ENCODE measurements at regions not wholly inside any gene's neighbourhood (a gene's known extent, or its start where the extent isn't known, plus 50 kb on each side); places are given as distances from the start of the nearest gene placed in this dataset.

DNA sequence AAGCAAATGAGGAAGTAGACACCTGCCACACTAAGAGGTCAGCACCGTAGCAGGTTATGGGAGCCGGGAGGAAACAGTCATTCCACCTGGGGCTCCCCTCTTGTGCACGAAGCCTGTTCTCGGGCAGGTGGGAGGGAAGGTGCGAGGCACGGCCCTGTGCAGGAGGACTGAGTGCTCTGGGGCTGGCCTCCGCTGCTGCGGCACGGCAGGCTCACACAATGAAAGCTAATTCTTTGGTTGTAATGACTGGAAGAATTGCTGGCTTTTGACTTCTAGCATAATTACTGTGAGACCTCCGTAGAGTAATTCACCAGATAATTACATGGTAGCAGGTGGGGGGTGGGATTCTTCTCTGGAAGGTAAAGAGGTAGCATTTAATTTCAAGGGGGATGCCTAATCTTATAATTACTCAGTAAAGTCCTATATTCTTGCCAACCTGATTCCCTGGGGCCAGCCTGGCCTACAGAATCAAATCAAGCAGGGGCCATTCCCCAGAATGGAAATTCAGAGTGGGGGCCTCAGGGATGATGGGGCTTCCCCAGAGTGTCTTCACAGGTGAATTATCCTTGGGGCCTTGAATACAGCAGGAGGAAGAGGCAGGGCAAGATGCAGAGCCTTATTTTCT, 129.1 kb downstream of the TPRA1 start:
- no peak for DNase-seq
- peaks cover 74% of the 10 kb centered on the region for H3K27me3 Mint-ChIP-seq

GRCh38 chr3:127459891-127460290, 130.6 kb downstream of the TPRA1 start:
- DNase-seq (no peak), ATAC-seq (no peak)
- Mint-ChIP-seq H3K27ac (no peak overlapping the region), H3K27me3 (peaks cover 75% of the 10 kb centered on the region), H3K36me3 (ENCODE audit: low read depth) (peaks cover 4% of the 10 kb centered on the region), H3K4me3 (no peak overlapping the region), H3K4me1 (peaks cover 7% of the 10 kb centered on the region)
- H3K9me3 ChIP-seq (ENCODE audit: control insufficient read depth, low read length, poor library complexity, severe bottlenecking): no peaks in the 10 kb centered on the region

More for the DNA sequence above, 129.1 kb downstream of the TPRA1 start:
- no peak overlapping the region for H3K27ac Mint-ChIP-seq
- no peak for ATAC-seq
- no peaks in the 10 kb centered on the region for H3K9me3 ChIP-seq (ENCODE audit: control insufficient read depth, low read length, poor library complexity, severe bottlenecking)
- H3K4me1 Mint-ChIP-seq: peaks cover 3% of the 10 kb centered on the region
- no peaks in the 10 kb centered on the region for H3K36me3 Mint-ChIP-seq (ENCODE audit: low read depth)
- no peak overlapping the region for H3K4me3 Mint-ChIP-seq

DNA sequence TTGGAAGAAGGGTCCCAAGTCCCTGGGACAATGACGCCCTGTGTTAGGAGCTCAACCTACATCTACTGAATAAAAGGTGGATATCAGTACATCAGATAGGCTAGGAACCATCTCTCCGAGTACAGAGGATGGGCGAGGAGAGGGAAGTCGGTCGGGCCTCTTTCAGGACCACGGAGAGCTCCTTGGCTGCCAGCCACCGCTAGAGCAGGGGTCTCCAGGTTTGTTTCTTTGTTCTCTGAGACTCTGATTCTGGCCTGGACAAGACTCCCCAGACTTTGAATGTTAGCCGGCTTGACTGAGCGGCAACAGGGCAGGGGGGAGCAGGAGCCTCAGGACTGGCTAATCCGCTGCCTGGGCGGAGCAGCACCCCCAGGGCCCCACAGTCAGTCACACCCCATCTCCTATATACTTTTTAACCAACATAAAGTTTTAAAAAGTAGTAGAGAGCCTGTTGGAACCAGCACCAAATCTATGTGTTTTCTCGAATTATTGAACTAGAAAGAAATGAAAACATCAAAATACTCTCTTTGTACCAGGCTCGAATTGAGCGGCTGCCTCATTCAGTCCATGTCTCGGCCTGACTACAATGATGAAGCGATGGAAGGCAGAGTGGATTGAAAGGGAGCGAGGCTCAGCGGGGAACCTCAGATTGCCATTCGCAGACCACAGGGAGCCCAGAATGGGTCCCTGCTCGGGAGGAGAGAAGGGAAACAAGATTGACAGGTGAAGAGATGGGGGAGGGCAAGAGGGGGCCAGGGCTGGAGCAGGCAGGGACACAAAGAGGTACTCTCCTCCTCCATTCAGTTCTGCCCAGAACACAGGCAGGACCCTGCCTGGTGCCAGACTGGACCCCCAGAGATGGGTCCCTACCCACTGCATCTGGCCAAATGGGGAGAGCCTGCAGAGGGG, 131.6 kb downstream of the TPRA1 start:
- Mint-ChIP-seq H3K27ac (no peak overlapping the region), H3K4me1 (peaks cover 10% of the 10 kb centered on the region), H3K4me3 (no peak overlapping the region), H3K27me3 (peaks cover 79% of the 10 kb centered on the region), H3K36me3 (ENCODE audit: low read depth) (peaks cover 6% of the 10 kb centered on the region)
- DNase-seq (no peak), ATAC-seq (no peak)
- no peaks in the 10 kb centered on the region for H3K9me3 ChIP-seq (ENCODE audit: control insufficient read depth, low read length, poor library complexity, severe bottlenecking)

DNA sequence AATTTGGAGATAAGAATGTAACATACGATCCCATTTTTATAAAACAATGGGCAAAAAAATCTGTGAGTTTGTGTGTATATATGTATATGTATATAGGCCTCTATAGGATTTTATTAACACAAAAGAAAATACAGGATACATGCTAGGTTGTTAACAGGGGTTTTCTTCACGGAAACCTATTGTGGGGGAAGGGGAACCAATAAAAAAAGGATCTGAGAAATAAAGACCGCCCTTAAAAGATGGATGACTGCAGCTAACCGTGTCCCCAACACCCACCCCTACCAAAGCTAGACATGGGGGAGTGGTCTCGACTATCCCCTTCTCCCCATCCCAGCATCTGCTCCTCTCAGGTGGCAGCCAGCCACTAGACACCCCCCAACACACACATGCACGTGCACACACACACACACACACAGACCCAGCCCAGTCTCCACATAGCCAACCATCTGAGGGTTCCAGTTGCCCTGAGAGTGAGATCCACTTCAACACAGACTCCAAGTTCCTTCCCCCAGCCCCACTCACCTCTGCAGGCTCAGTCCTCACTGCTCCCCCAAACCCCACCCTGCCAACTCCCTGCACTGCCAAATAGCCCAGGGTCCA, 132.9 kb downstream of the TPRA1 start:
- Mint-ChIP-seq H3K36me3 (ENCODE audit: low read depth) (peaks cover 8% of the 10 kb centered on the region), H3K27ac (no peak overlapping the region), H3K4me1 (peaks cover 10% of the 10 kb centered on the region), H3K27me3 (peaks cover 86% of the 10 kb centered on the region), H3K4me3 (peak overlapping the region; percentile 32)
- H3K9me3 ChIP-seq (ENCODE audit: control insufficient read depth, low read length, poor library complexity, severe bottlenecking): no peaks in the 10 kb centered on the region
- DNase-seq (no peak), ATAC-seq (no peak)

- Mint-ChIP-seq H3K4me1 (peaks cover 10% of the 10 kb centered on the region), H3K36me3 (ENCODE audit: low read depth) (peaks cover 8% of the 10 kb centered on the region), H3K27ac (no peak overlapping the region), H3K4me3 (no peak overlapping the region), H3K27me3 (peaks cover 86% of the 10 kb centered on the region)
- DNase-seq (no peak), ATAC-seq (no peak)
- H3K9me3 ChIP-seq (ENCODE audit: control insufficient read depth, low read length, poor library complexity, severe bottlenecking): no peaks in the 10 kb centered on the region
Measured at GRCh38 chr3:127457094-127457475, 133.4 kb downstream of the TPRA1 start.

- no peak for ATAC-seq
- Mint-ChIP-seq H3K36me3 (ENCODE audit: low read depth) (peaks cover 8% of the 10 kb centered on the region), H3K27me3 (peaks cover 86% of the 10 kb centered on the region), H3K27ac (no peak overlapping the region), H3K4me3 (no peak overlapping the region), H3K4me1 (peaks cover 10% of the 10 kb centered on the region)
- no peak for DNase-seq
- no peaks in the 10 kb centered on the region for H3K9me3 ChIP-seq (ENCODE audit: control insufficient read depth, low read length, poor library complexity, severe bottlenecking)
Measured at GRCh38 chr3:127456471-127457093, 134.0 kb downstream of the TPRA1 start.

GRCh38 chr3:127455541-127456450, 134.7 kb downstream of the TPRA1 start:
- Mint-ChIP-seq H3K4me1 (peaks cover 10% of the 10 kb centered on the region), H3K27me3 (peaks cover 84% of the 10 kb centered on the region), H3K4me3 (peak overlapping the region; percentile 74), H3K36me3 (ENCODE audit: low read depth) (peaks cover 8% of the 10 kb centered on the region), H3K27ac (no peak overlapping the region)
- H3K9me3 ChIP-seq (ENCODE audit: control insufficient read depth, low read length, poor library complexity, severe bottlenecking): no peaks in the 10 kb centered on the region
- peak; percentile 78 for ATAC-seq
- DNase-seq: peak in 2 of 3 donors; percentile 16 to 36

DNA sequence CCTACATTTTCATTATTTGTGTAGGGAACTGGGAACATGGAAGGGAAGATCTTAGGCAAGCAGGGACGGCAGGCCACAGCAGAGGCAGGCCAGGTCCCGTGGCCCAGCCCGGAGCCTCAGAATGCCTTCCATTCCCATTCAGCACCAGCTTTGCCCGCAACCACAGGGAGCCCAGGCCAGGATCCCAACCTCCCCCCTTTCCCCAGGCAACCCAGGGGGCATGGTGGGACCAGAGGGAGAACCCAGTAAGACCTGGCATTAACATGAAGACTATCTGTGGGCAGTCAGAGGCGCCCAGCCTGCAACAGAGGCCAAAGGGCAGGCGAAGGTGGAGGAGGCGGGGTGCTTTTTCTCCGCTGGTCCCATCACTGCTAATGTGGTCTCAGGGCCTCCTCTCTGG, 135.6 kb downstream of the TPRA1 start:
- H3K4me3 Mint-ChIP-seq: peak overlapping the region; percentile 74
- H3K36me3 Mint-ChIP-seq (ENCODE audit: low read depth): peaks cover 8% of the 10 kb centered on the region
- peaks cover 10% of the 10 kb centered on the region for H3K4me1 Mint-ChIP-seq
- H3K9me3 ChIP-seq (ENCODE audit: control insufficient read depth, low read length, poor library complexity, severe bottlenecking): no peaks in the 10 kb centered on the region
- no peak overlapping the region for H3K27ac Mint-ChIP-seq
- ATAC-seq (no peak), DNase-seq (no peak)
- peaks cover 85% of the 10 kb centered on the region for H3K27me3 Mint-ChIP-seq

GRCh38 chr3:127454051-127454450, 136.5 kb downstream of the TPRA1 start:
- peaks cover 85% of the 10 kb centered on the region for H3K27me3 Mint-ChIP-seq
- H3K9me3 ChIP-seq (ENCODE audit: control insufficient read depth, low read length, poor library complexity, severe bottlenecking): no peaks in the 10 kb centered on the region
- H3K27ac Mint-ChIP-seq: no peak overlapping the region
- DNase-seq (no peak), ATAC-seq (no peak)
- peaks cover 8% of the 10 kb centered on the region for H3K36me3 Mint-ChIP-seq (ENCODE audit: low read depth)
- peaks cover 10% of the 10 kb centered on the region for H3K4me1 Mint-ChIP-seq
- no peak overlapping the region for H3K4me3 Mint-ChIP-seq

DNA sequence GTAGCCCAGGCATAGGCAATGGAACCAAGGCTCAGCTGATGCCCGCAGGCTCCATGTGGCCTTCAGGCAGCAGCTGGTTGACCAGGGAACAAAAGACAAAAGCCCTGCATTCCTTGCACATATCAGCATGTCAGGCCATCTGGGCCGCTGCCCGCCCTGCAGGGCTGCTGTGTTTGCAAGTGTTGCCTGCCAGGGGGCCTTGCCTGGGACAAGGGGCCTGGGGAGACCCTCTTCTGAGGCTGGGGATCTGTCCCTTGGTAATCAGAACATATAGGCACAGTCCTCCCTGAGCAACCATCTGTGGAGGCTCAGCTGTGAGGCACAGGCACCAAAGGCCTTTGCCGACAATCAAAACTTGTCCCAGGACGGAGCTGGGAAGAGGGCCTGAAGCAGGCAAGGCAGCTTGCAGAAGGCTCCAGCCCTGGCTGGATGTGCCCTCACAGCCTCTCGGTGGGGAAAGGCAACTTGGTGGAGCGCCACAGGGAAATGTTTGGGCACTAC, 138.2 kb downstream of the TPRA1 start:
- H3K27me3 Mint-ChIP-seq: peaks cover 78% of the 10 kb centered on the region
- ATAC-seq: no peak
- no peak overlapping the region for H3K4me3 Mint-ChIP-seq
- peaks cover 8% of the 10 kb centered on the region for H3K36me3 Mint-ChIP-seq (ENCODE audit: low read depth)
- DNase-seq: peak in 1 of 3 donors; percentile 0
- no peaks in the 10 kb centered on the region for H3K9me3 ChIP-seq (ENCODE audit: control insufficient read depth, low read length, poor library complexity, severe bottlenecking)
- H3K4me1 Mint-ChIP-seq: peaks cover 10% of the 10 kb centered on the region
- no peak overlapping the region for H3K27ac Mint-ChIP-seq

GRCh38 chr3:127451321-127451720, 139.2 kb downstream of the TPRA1 start:
- no peak for DNase-seq
- ATAC-seq: no peak
- Mint-ChIP-seq H3K27me3 (peaks cover 80% of the 10 kb centered on the region), H3K36me3 (ENCODE audit: low read depth) (peaks cover 8% of the 10 kb centered on the region), H3K4me1 (peaks cover 9% of the 10 kb centered on the region), H3K4me3 (no peak overlapping the region), H3K27ac (no peak overlapping the region)
- H3K9me3 ChIP-seq (ENCODE audit: control insufficient read depth, low read length, poor library complexity, severe bottlenecking): no peaks in the 10 kb centered on the region

DNA sequence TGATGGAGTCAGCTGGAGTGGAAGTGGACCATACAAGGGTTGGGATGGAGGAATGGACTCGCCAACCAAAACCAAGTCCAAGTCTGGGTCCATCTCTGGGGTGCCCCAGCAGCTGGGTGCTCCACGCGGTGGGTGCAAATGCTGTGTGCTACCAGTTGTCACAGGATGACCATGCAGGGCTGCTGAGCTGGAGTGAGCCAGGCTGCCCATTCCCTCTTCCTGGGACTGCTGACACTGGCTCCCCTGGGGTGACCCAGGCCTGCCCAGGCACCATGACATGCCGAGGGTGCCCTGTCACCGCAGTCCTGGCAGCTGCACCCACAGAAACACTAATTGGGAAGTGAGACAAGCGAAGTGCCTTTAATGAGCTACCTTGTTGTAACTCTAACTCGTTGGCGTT, 140.2 kb downstream of the TPRA1 start:
- Mint-ChIP-seq H3K36me3 (ENCODE audit: low read depth) (peaks cover 10% of the 10 kb centered on the region), H3K4me3 (no peak overlapping the region), H3K27me3 (peaks cover 85% of the 10 kb centered on the region), H3K4me1 (peaks cover 9% of the 10 kb centered on the region), H3K27ac (no peak overlapping the region)
- no peak for ATAC-seq
- no peaks in the 10 kb centered on the region for H3K9me3 ChIP-seq (ENCODE audit: control insufficient read depth, low read length, poor library complexity, severe bottlenecking)
- no peak for DNase-seq
